Osteoblast (primary cell): ENCODE measurements at regions not wholly inside any gene's neighbourhood (a gene's known extent, or its start where the extent isn't known, plus 50 kb on each side); places are given as distances from the start of the nearest gene placed in this dataset.

Experiments used
- DNase-seq: peaks from one replicate; pipeline ENCODE4 v3.0.0; 2011; ENCODE audit warnings: low spot score, mixed read lengths; ENCODE audit not compliant: insufficient read length; ENCODE audit errors: missing footprints
- H2AFZ ChIP-seq: 2 replicates; pipeline ENCODE4 v1.6.0; 2011; ENCODE audit warnings: mild to moderate bottlenecking, low read length
- H3K27ac ChIP-seq: 2 replicates; pipeline ENCODE4 v1.5.1; 2011; ENCODE audit warnings: mild to moderate bottlenecking, low read depth, low read length, moderate library complexity
- H3K27me3 ChIP-seq: 2 replicates; pipeline ENCODE4 v1.6.0; 2012; ENCODE audit warnings: mild to moderate bottlenecking, control low read depth, inconsistent platforms, low read length, moderate library complexity; ENCODE audit not compliant: insufficient read depth
- H3K36me3 ChIP-seq: 2 replicates; pipeline ENCODE4 v1.5.1; 2011; ENCODE audit warnings: mild to moderate bottlenecking, low read length, control low read depth, moderate library complexity; ENCODE audit not compliant: insufficient read depth
- H3K4me1 ChIP-seq: 2 replicates; pipeline ENCODE4 v1.5.1; 2011; ENCODE audit warnings: mild to moderate bottlenecking, low read length, control low read depth, moderate library complexity; ENCODE audit not compliant: insufficient read depth
- H3K4me2 ChIP-seq: 2 replicates; pipeline ENCODE4 v1.6.0; 2011; ENCODE audit warnings: mild to moderate bottlenecking, low read length; ENCODE audit not compliant: insufficient read depth
- H3K4me3 ChIP-seq: fragments of 200-600 bp; sonication (generic); 3 replicates; pipeline ENCODE4 v1.5.1; 2012; ENCODE audit warnings: mild to moderate bottlenecking, low read length, inconsistent platforms; ENCODE audit not compliant: insufficient read depth
- H3K79me2 ChIP-seq: 2 replicates; pipeline ENCODE4 v1.6.0; 2012; ENCODE audit warnings: mild to moderate bottlenecking, low read length, control low read depth, inconsistent platforms; ENCODE audit not compliant: insufficient read depth
- H3K9me3 ChIP-seq: 2 replicates; pipeline ENCODE4 v1.5.1; 2011; ENCODE audit warnings: low read depth, low read length, control low read depth
- H4K20me1 ChIP-seq: 2 replicates; pipeline ENCODE4 v1.6.0; 2012; ENCODE audit warnings: mild to moderate bottlenecking, low read length, control low read depth; ENCODE audit not compliant: insufficient read depth
- CTCF ChIP-seq: IDR thresholded peaks from 2 replicates; pipeline ENCODE4 v1.5.1; 2011; ENCODE audit warnings: mild to moderate bottlenecking, low read depth, low read length, moderate library complexity; ENCODE audit errors: extremely low read depth

GRCh38 chr11:95713428-95713827 lies 76.2 kb downstream of the FAM76B start:
- H3K27ac ChIP-seq, result no peak overlapping the region

GRCh38 chr11:95711945-95712221 lies 77.7 kb downstream of the FAM76B start:
- no peaks in the 10 kb centered on the region for H3K36me3 ChIP-seq
- H4K20me1 ChIP-seq, result no peaks in the 10 kb centered on the region
- no peak overlapping the region for H2AFZ ChIP-seq
- no peak for DNase-seq
- no peak for TF ChIP-seq CTCF
- H3K4me3 ChIP-seq, result no peak overlapping the region
- no peaks in the 10 kb centered on the region for H3K9me3 ChIP-seq
- H3K27me3 ChIP-seq, result peaks cover 25% of the 10 kb centered on the region
- H3K79me2 ChIP-seq, result no peaks in the 10 kb centered on the region
- H3K27ac ChIP-seq, result no peak overlapping the region
- H3K4me1 ChIP-seq, result peaks cover 7% of the 10 kb centered on the region
- no peak overlapping the region for H3K4me2 ChIP-seq

More at GRCh38 chr11:95713428-95713827, 76.2 kb downstream of the FAM76B start:
- no peak for TF ChIP-seq CTCF
- Histone ChIP-seq H3K27me3 (peaks cover 26% of the 10 kb centered on the region), H4K20me1 (no peaks in the 10 kb centered on the region), H3K36me3 (no peaks in the 10 kb centered on the region), H3K9me3 (no peaks in the 10 kb centered on the region), H3K79me2 (no peaks in the 10 kb centered on the region), H3K4me3 (no peak overlapping the region), H3K4me1 (peaks cover 7% of the 10 kb centered on the region), H2AFZ (no peak overlapping the region), H3K4me2 (no peak overlapping the region)
- DNase-seq, result no peak

GRCh38 chr11:95711162-95711944 lies 78.2 kb downstream of the FAM76B start:
- Histone ChIP-seq H3K9me3 (no peaks in the 10 kb centered on the region), H3K79me2 (no peaks in the 10 kb centered on the region), H3K4me1 (peaks cover 7% of the 10 kb centered on the region), H2AFZ (no peak overlapping the region), H3K36me3 (no peaks in the 10 kb centered on the region), H3K27me3 (peaks cover 25% of the 10 kb centered on the region), H3K27ac (no peak overlapping the region), H3K4me2 (no peak overlapping the region), H3K4me3 (no peak overlapping the region), H4K20me1 (no peaks in the 10 kb centered on the region)
- TF ChIP-seq CTCF, result no peak
- no peak for DNase-seq

GRCh38 chr11:95708681-95709080 lies 80.9 kb downstream of the FAM76B start:
- DNase-seq, result no peak
- Histone ChIP-seq H3K79me2 (no peaks in the 10 kb centered on the region), H3K9me3 (no peaks in the 10 kb centered on the region), H3K4me1 (no peaks in the 10 kb centered on the region), H3K4me2 (no peak overlapping the region), H3K27ac (no peak overlapping the region), H3K4me3 (no peak overlapping the region), H2AFZ (no peak overlapping the region), H3K27me3 (peaks cover 18% of the 10 kb centered on the region), H4K20me1 (no peaks in the 10 kb centered on the region), H3K36me3 (no peaks in the 10 kb centered on the region)
- no peak for TF ChIP-seq CTCF
